DMS53 treated with DMSO at 0.1 percent for 48 hours (cell line): ENCODE measurements at regions not wholly inside any gene's neighbourhood (a gene's known extent, or its start where the extent isn't known, plus 50 kb on each side); places are given as distances from the start of the nearest gene placed in this dataset.

Source experiments
- DNase-seq: peaks from one replicate; lab custom pipeline; 2025; ENCODE audit not compliant: unreplicated experiment; lab: John Stamatoyannopoulos, UW

- no peak for DNase-seq
Observed at GRCh38 chr16:51814617-51815016, 663.5 kb upstream of the SALL1 start.

GRCh38 chr16:51813609-51814008, 662.5 kb upstream of the SALL1 start:
- no peak for DNase-seq

GRCh38 chr16:51812945-51813344, 661.9 kb upstream of the SALL1 start:
- DNase-seq: no peak

GRCh38 chr16:51807551-51807950, 656.5 kb upstream of the SALL1 start:
- no peak for DNase-seq

- no peak for DNase-seq
Observed at GRCh38 chr16:51801635-51802034, 650.6 kb upstream of the SALL1 start.

GRCh38 chr16:51797669-51798259, 646.7 kb upstream of the SALL1 start:
- no peak for DNase-seq

- no peak for DNase-seq
Observed at GRCh38 chr16:51779240-51779639, 628.2 kb upstream of the SALL1 start.

- DNase-seq: no peak
Observed at GRCh38 chr16:51773071-51773890, 622.2 kb upstream of the SALL1 start.

- DNase-seq: no peak
Observed at GRCh38 chr16:51766739-51767138, 615.7 kb upstream of the SALL1 start.

- no peak for DNase-seq
Observed at GRCh38 chr16:51763072-51763661, 612.1 kb upstream of the SALL1 start.

GRCh38 chr16:51762081-51762996, 611.3 kb upstream of the SALL1 start:
- peak; percentile 49 for DNase-seq

GRCh38 chr16:51761001-51761400, 609.9 kb upstream of the SALL1 start:
- no peak for DNase-seq

- DNase-seq: no peak
Observed at GRCh38 chr16:51759999-51760398, 608.9 kb upstream of the SALL1 start.

GRCh38 chr16:51759329-51759728, 608.3 kb upstream of the SALL1 start:
- no peak for DNase-seq

GRCh38 chr16:51757921-51758479, 606.9 kb upstream of the SALL1 start:
- DNase-seq: no peak

GRCh38 chr16:51757505-51757904, 606.4 kb upstream of the SALL1 start:
- no peak for DNase-seq

GRCh38 chr16:51757124-51757470, 606.0 kb upstream of the SALL1 start:
- no peak for DNase-seq

- no peak for DNase-seq
Observed at GRCh38 chr16:51756447-51757123, 605.5 kb upstream of the SALL1 start.

- DNase-seq: no peak
Observed at GRCh38 chr16:51755577-51756355, 604.7 kb upstream of the SALL1 start.

- no peak for DNase-seq
Observed at GRCh38 chr16:51755039-51755501, 604.0 kb upstream of the SALL1 start.
